DOHH2 (cell line): ENCODE measurements at regions not wholly inside any gene's neighbourhood (a gene's known extent, or its start where the extent isn't known, plus 50 kb on each side); places are given as distances from the start of the nearest gene placed in this dataset.

ENCODE experiments used
- H3F3A ChIP-seq: fragments of 200-600 bp; sonication (generic), shearing (Covaris generic); 2 replicates; pipeline ENCODE4 v1.6.0; 2016; ENCODE audit warnings: antibody characterized with exemption, mild to moderate bottlenecking; ENCODE audit not compliant: control insufficient read depth, insufficient read depth
- H3K27ac ChIP-seq: fragments of 200-600 bp; sonication (generic); 2 replicates; pipeline ENCODE4 v1.5.1; 2014; ENCODE audit warnings: low read depth, mild to moderate bottlenecking, low read length, moderate library complexity
- H3K27me3 ChIP-seq: fragments of 200-600 bp; sonication (generic); 2 replicates; pipeline ENCODE4 v1.6.1; 2014; ENCODE audit warnings: mild to moderate bottlenecking, low read length, mixed read lengths; ENCODE audit not compliant: control insufficient read depth
- H3K36me3 ChIP-seq: fragments of 200-600 bp; sonication (generic); 2 replicates; pipeline ENCODE4 v1.6.1; 2014; ENCODE audit warnings: mild to moderate bottlenecking, low read length, moderate library complexity, mixed read lengths; ENCODE audit not compliant: control insufficient read depth
- H3K4me1 ChIP-seq: fragments of 200-600 bp; sonication (generic); 2 replicates; pipeline ENCODE4 v1.6.1; 2014; ENCODE audit warnings: mild to moderate bottlenecking, low read length, mixed read lengths; ENCODE audit not compliant: control insufficient read depth
- H3K4me2 ChIP-seq: fragments of 200-600 bp; sonication (generic); 2 replicates; pipeline ENCODE4 v1.6.0; 2014; ENCODE audit warnings: mild to moderate bottlenecking, low read length, moderate library complexity
- H3K4me3 ChIP-seq: fragments of 200-600 bp; sonication (generic); 2 replicates; pipeline ENCODE4 v1.5.1; 2014; ENCODE audit warnings: mild to moderate bottlenecking, low read length, mixed read lengths
- H3K79me2 ChIP-seq: fragments of 200-600 bp; sonication (generic); 2 replicates; pipeline ENCODE4 v1.6.1; 2014; ENCODE audit warnings: mild to moderate bottlenecking, low read length, mixed read lengths; ENCODE audit not compliant: control insufficient read depth
- H3K9me2 ChIP-seq: fragments of 200-600 bp; sonication (generic); replicated peaks from 2 replicates; pipeline ENCODE4 v1.6.1; 2014; ENCODE audit warnings: mild to moderate bottlenecking, low read length, mixed read lengths; ENCODE audit not compliant: control insufficient read depth
- H3K9me3 ChIP-seq: fragments of 200-600 bp; sonication (generic); 2 replicates; pipeline ENCODE4 v1.6.1; 2014; ENCODE audit warnings: antibody characterized with exemption, low read length, mixed read lengths; ENCODE audit not compliant: control insufficient read depth, insufficient read depth
- H4K20me1 ChIP-seq: fragments of 200-600 bp; sonication (generic); 2 replicates; pipeline ENCODE4 v1.6.0; 2014; ENCODE audit warnings: low read depth, mild to moderate bottlenecking, antibody characterized with exemption, low read length, moderate library complexity; ENCODE audit not compliant: control insufficient read depth, insufficient read depth
- EZH2phosphoT487 ChIP-seq: fragments of 200-600 bp; sonication (generic); IDR thresholded peaks from 2 replicates; pipeline ENCODE4 v1.6.1; 2017; ENCODE audit warnings: borderline replicate concordance, mild to moderate bottlenecking, antibody characterized with exemption, low read length, moderate library complexity, mixed read lengths
- TF ChIP-seq, protein P1 (sequence below): fragments of 200-600 bp; sonication (generic); IDR thresholded peaks from one replicate; pipeline ENCODE4 v1.5.1; 2014; ENCODE audit warnings: antibody characterized with exemption, mild to moderate bottlenecking, low read depth, low read length; ENCODE audit not compliant: poor library complexity, severe bottlenecking

DNA sequence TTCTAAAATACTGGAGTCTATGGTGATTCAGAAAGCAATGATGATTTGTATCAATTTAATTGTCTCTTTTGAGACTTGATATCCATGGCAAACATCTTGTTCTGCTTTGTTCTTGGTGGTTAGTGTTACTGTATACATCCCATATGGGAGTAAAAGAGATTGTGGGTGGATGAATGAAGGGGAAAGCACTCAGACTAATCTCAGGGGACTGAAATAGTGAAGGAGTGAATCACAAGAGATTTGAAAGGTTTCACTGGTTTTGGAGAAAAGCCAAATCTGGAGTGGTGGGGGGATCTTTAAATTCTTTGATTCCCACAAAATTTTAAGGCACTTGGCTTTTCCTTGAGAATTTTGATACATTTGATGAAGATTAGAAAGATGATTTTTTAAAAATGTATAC lies 369.4 kb downstream of the INHBA start:
- Histone ChIP-seq H4K20me1 (no peaks in the 10 kb centered on the region), H3K79me2 (no peaks in the 10 kb centered on the region), H3K27ac (no peak overlapping the region), H3K9me2 (no peaks in the 10 kb centered on the region), H3K36me3 (no peaks in the 10 kb centered on the region), H3K4me1 (no peaks in the 10 kb centered on the region), H3K4me2 (no peak overlapping the region), H3F3A (no peaks in the 10 kb centered on the region), H3K27me3 (no peaks in the 10 kb centered on the region), H3K9me3 (no peaks in the 10 kb centered on the region), H3K4me3 (no peak overlapping the region)
- TF ChIP-seq, protein P1, sequence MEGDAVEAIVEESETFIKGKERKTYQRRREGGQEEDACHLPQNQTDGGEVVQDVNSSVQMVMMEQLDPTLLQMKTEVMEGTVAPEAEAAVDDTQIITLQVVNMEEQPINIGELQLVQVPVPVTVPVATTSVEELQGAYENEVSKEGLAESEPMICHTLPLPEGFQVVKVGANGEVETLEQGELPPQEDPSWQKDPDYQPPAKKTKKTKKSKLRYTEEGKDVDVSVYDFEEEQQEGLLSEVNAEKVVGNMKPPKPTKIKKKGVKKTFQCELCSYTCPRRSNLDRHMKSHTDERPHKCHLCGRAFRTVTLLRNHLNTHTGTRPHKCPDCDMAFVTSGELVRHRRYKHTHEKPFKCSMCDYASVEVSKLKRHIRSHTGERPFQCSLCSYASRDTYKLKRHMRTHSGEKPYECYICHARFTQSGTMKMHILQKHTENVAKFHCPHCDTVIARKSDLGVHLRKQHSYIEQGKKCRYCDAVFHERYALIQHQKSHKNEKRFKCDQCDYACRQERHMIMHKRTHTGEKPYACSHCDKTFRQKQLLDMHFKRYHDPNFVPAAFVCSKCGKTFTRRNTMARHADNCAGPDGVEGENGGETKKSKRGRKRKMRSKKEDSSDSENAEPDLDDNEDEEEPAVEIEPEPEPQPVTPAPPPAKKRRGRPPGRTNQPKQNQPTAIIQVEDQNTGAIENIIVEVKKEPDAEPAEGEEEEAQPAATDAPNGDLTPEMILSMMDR, result no peak
- no peak for TF ChIP-seq EZH2phosphoT487

DNA sequence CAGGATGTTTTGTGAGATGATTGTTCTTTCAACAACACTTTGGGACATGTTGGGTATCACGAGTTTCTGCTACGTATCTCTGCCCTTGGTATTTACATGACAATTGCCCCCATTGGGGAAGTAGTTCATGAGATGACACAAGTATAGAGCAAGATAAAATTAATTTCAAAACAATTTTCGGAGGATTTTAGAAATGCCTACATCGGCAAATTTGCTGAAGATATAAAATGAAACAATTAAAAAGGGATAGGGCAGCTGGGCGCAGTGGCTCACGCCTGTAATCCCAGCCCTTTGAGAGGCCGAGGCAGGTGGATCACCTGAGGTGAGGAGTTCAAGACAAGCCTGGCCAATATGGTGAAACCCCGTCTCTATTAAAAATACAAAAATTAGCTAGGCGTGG lies 371.7 kb downstream of the INHBA start:
- no peaks in the 10 kb centered on the region for H4K20me1 ChIP-seq
- no peak overlapping the region for H3K4me3 ChIP-seq
- no peaks in the 10 kb centered on the region for H3K27me3 ChIP-seq
- no peaks in the 10 kb centered on the region for H3F3A ChIP-seq
- no peak overlapping the region for H3K27ac ChIP-seq
- no peaks in the 10 kb centered on the region for H3K9me2 ChIP-seq
- H3K4me1 ChIP-seq, result no peaks in the 10 kb centered on the region
- H3K36me3 ChIP-seq, result no peaks in the 10 kb centered on the region
- H3K79me2 ChIP-seq, result no peaks in the 10 kb centered on the region
- H3K9me3 ChIP-seq, result no peaks in the 10 kb centered on the region
- no peak for TF ChIP-seq EZH2phosphoT487
- TF ChIP-seq, protein P1, result no peak
- H3K4me2 ChIP-seq, result no peak overlapping the region

DNA sequence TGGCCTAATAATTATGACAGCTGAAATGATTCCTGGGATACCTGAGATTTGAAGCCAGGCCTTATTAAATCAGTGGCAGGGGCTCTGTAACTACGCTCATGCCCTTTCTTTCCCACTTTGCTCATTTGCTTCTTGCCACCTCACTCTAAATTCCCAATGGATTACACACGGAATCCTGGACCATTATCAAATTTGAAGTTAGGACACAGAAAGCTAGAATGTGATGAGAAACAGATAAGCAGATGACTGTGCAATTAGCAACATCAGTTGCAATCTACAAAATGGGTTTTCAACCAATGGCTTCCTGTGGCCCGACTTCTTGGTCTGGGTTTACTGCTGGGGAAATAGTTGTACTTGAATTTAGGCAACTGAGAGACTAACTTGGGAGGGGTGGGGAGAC lies 374.3 kb downstream of the INHBA start:
- no peaks in the 10 kb centered on the region for H3K9me3 ChIP-seq
- no peaks in the 10 kb centered on the region for H3K79me2 ChIP-seq
- TF ChIP-seq EZH2phosphoT487, result no peak
- TF ChIP-seq, protein P1, result no peak
- H4K20me1 ChIP-seq, result no peaks in the 10 kb centered on the region
- H3K27ac ChIP-seq, result no peak overlapping the region
- no peaks in the 10 kb centered on the region for H3K36me3 ChIP-seq
- no peaks in the 10 kb centered on the region for H3K9me2 ChIP-seq
- no peaks in the 10 kb centered on the region for H3K27me3 ChIP-seq
- no peaks in the 10 kb centered on the region for H3F3A ChIP-seq
- no peak overlapping the region for H3K4me3 ChIP-seq
- no peak overlapping the region for H3K4me2 ChIP-seq
- H3K4me1 ChIP-seq, result no peaks in the 10 kb centered on the region

DNA sequence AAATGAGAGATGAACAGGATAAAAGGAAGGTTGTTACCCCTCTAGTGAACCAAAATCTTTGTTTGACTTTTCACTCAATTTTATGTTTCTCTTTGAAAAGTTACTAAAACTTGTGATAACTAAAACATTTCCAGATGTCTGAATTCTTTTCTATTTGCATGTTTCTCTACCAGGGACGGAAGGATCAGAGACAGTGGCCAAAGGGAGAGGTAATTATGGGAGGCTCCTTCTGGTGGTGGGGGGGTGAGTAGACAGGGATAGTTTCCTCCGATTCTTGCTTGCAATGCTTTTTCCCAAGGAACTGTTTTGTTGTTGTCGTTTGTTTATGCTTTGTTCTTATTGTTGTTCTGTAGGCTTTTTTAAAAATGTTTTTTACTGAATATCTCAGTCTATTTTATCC lies 374.8 kb downstream of the INHBA start:
- Histone ChIP-seq H3K4me1 (no peaks in the 10 kb centered on the region), H3K9me3 (no peaks in the 10 kb centered on the region), H3F3A (no peaks in the 10 kb centered on the region), H3K27ac (no peak overlapping the region), H3K79me2 (no peaks in the 10 kb centered on the region), H3K4me2 (no peak overlapping the region), H4K20me1 (no peaks in the 10 kb centered on the region), H3K4me3 (no peak overlapping the region), H3K36me3 (no peaks in the 10 kb centered on the region), H3K27me3 (no peaks in the 10 kb centered on the region), H3K9me2 (no peaks in the 10 kb centered on the region)
- TF ChIP-seq EZH2phosphoT487, result no peak
- TF ChIP-seq, protein P1, result no peak
